HG03103 (cell line): ENCODE measurements at regions not wholly inside any gene's neighbourhood (a gene's known extent, or its start where the extent isn't known, plus 50 kb on each side); places are given as distances from the start of the nearest gene placed in this dataset.
"Not testable (repeated sequence)": the region's sequence is repeated elsewhere in the genome, so short reads cannot be mapped to it uniquely, and the experiment has no call there.

Experiments used
- ATAC-seq: cut with Tn5 transposase; IDR thresholded peaks from one replicate; pipeline ENCODE4 v1.9.1; 2021; ENCODE audit warnings: low read depth; ENCODE audit not compliant: unreplicated experiment

- ATAC-seq, result no peak
These were observed 1642.1 kb upstream of the FLRT2 start for GRCh38 chr14:83887866-83888265.

- ATAC-seq, result no peak
These were observed 1636.5 kb upstream of the FLRT2 start for GRCh38 chr14:83893447-83893846.

GRCh38 chr14:83894568-83894967 lies 1635.4 kb upstream of the FLRT2 start:
- no peak for ATAC-seq

- not testable (repeated sequence) for ATAC-seq
These were observed 1631.4 kb upstream of the FLRT2 start for GRCh38 chr14:83898558-83898957.

GRCh38 chr14:83899706-83900105 lies 1630.2 kb upstream of the FLRT2 start:
- no peak for ATAC-seq

- ATAC-seq, result no peak
These were observed 1624.8 kb upstream of the FLRT2 start for GRCh38 chr14:83905157-83905556.

- no peak for ATAC-seq
These were observed 1621.5 kb upstream of the FLRT2 start for GRCh38 chr14:83908419-83908818.

GRCh38 chr14:83909507-83909906 lies 1620.4 kb upstream of the FLRT2 start:
- ATAC-seq, result no peak

- ATAC-seq, result no peak
These were observed 1617.8 kb upstream of the FLRT2 start for GRCh38 chr14:83912032-83912642.

GRCh38 chr14:83913476-83913875 lies 1616.5 kb upstream of the FLRT2 start:
- ATAC-seq, result no peak

GRCh38 chr14:83918546-83918945 lies 1611.4 kb upstream of the FLRT2 start:
- ATAC-seq, result no peak

- ATAC-seq, result not testable (repeated sequence)
These were observed 1610.3 kb upstream of the FLRT2 start for GRCh38 chr14:83919675-83920074.

GRCh38 chr14:83923842-83924241 lies 1606.1 kb upstream of the FLRT2 start:
- ATAC-seq, result no peak

- no peak for ATAC-seq
These were observed 1605.7 kb upstream of the FLRT2 start for GRCh38 chr14:83924259-83924658.

- ATAC-seq, result no peak
These were observed 1589.7 kb upstream of the FLRT2 start for GRCh38 chr14:83940253-83940652.

- ATAC-seq, result no peak
These were observed 1571.6 kb upstream of the FLRT2 start for GRCh38 chr14:83958359-83958758.

- ATAC-seq, result no peak
These were observed 1569.0 kb upstream of the FLRT2 start for GRCh38 chr14:83960832-83961512.

- ATAC-seq, result no peak
These were observed 1559.9 kb upstream of the FLRT2 start for GRCh38 chr14:83969998-83970397.

- ATAC-seq, result no peak
These were observed 1557.3 kb upstream of the FLRT2 start for GRCh38 chr14:83972631-83973030.

GRCh38 chr14:83974647-83975163 lies 1555.2 kb upstream of the FLRT2 start:
- no peak for ATAC-seq

- ATAC-seq, result no peak
These were observed 1554.5 kb upstream of the FLRT2 start for GRCh38 chr14:83975435-83975834.
